H1 (cell line): ENCODE measurements at regions not wholly inside any gene's neighbourhood (a gene's known extent, or its start where the extent isn't known, plus 50 kb on each side); places are given as distances from the start of the nearest gene placed in this dataset.

Experiments used
- CTCF ChIA-PET: fragments of 300-600 bp; sonication (Branson Sonifier 250); formaldehyde crosslinking; loops from one replicate; lab custom pipeline; 2021; ENCODE audit not compliant: partially characterized antibody; lab: Charles Lee
- POLR2A ChIA-PET: fragments of 300-600 bp; sonication (Branson Sonifier 250); formaldehyde crosslinking; loops from one replicate; lab custom pipeline; 2021; ENCODE audit warnings: inconsistent platforms; ENCODE audit not compliant: partially characterized antibody; lab: Charles Lee
- DNase-seq, 2 experiments: peaks; one replicate each; pipeline versions ENCODE4 v3.0.0 to v3.0.0-alpha.2; 2010 to 2022; ENCODE audit warnings: low spot score in 2 of 2, low read depth in 1 of 2, mixed read lengths in 1 of 2
- FAIRE-seq: peaks from 2 replicates; lab custom pipeline; 2011; peaks lifted over from hg19 to GRCh38; lab: Jason Lieb, UNC
- H2AFZ ChIP-seq: 2 replicates; pipeline ENCODE4 v1.8.1; 2012; ENCODE audit warnings: low read length, inconsistent platforms
- H2AK5ac ChIP-seq: 2 replicates; pipeline ENCODE4 v1.6.1; 2013; ENCODE audit warnings: low read depth, low read length
- H2BK120ac ChIP-seq: replicated peaks from 2 replicates; pipeline ENCODE3; 2013; ENCODE audit warnings: low read depth, low read length, inconsistent platforms
- H2BK12ac ChIP-seq: 2 replicates; pipeline ENCODE4 v1.6.1; 2013; ENCODE audit warnings: low read depth, low read length
- H2BK15ac ChIP-seq: 2 replicates; pipeline ENCODE4 v1.6.1; 2013; ENCODE audit warnings: low read length
- H2BK20ac ChIP-seq: 2 replicates; pipeline ENCODE4 v1.6.1; 2013; ENCODE audit warnings: low read length
- H2BK5ac ChIP-seq: 2 replicates; pipeline ENCODE4 v1.6.1; 2013; ENCODE audit warnings: low read depth, low read length
- H3K14ac ChIP-seq: 2 replicates; pipeline ENCODE4 v1.6.1; 2013; ENCODE audit warnings: inconsistent platforms; ENCODE audit not compliant: insufficient read length
- H3K18ac ChIP-seq: 2 replicates; pipeline ENCODE4 v1.6.1; 2013; ENCODE audit warnings: low read length; ENCODE audit errors: extremely low read depth
- H3K23ac ChIP-seq: 2 replicates; pipeline ENCODE4 v1.6.1; 2013; ENCODE audit warnings: inconsistent platforms; ENCODE audit not compliant: insufficient read length
- H3K23me2 ChIP-seq: 2 replicates; pipeline ENCODE4 v1.6.1; 2013; ENCODE audit warnings: low read depth, low read length
- H3K27ac ChIP-seq: 2 replicates; pipeline ENCODE4 v1.6.1; 2011; ENCODE audit warnings: low read depth, low read length, inconsistent platforms
- H3K27me3 ChIP-seq, 4 experiments: replicated peaks in 1 of 4; 1 replicate in 1 of 4; 2 replicates in 3 of 4; pipeline versions ENCODE4 v1.6.1 to v1.8.1; 2011 to 2013; ENCODE audit warnings: low read length in 3 of 4, mild to moderate bottlenecking in 3 of 4, inconsistent platforms in 2 of 4, mixed read lengths in 2 of 4, moderate library complexity in 1 of 4; ENCODE audit not compliant: control insufficient read depth in 3 of 4, insufficient read depth in 3 of 4; ENCODE audit errors: extremely low read depth in 1 of 4
- H3K36me3 ChIP-seq, 4 experiments: 2 replicates each; pipeline versions ENCODE4 v1.6.1 to v1.8.1; 2011 to 2013; ENCODE audit warnings: mild to moderate bottlenecking in 4 of 4, low read length in 3 of 4, moderate library complexity in 2 of 4, control low read depth in 1 of 4, inconsistent platforms in 1 of 4; ENCODE audit not compliant: insufficient read depth in 4 of 4, control insufficient read depth in 2 of 4
- H3K4ac ChIP-seq: replicated peaks from 2 replicates; pipeline ENCODE3; 2013; ENCODE audit warnings: low read length, low read depth, mixed read lengths, inconsistent platforms; ENCODE audit not compliant: insufficient read length
- H3K4me1 ChIP-seq, 4 experiments: replicated peaks in 1 of 4; 1 replicate in 1 of 4; 2 replicates in 3 of 4; pipeline versions ENCODE4 v1.6.1 to v1.8.1; 2011 to 2013; ENCODE audit warnings: low read length in 3 of 4, inconsistent platforms in 2 of 4, mixed read lengths in 1 of 4; ENCODE audit not compliant: insufficient read depth in 4 of 4, control insufficient read depth in 3 of 4
- H3K4me2 ChIP-seq, 2 experiments: 2 replicates each; pipeline versions ENCODE4 v1.6.1 to v1.8.1; 2011 to 2013; ENCODE audit warnings: low read depth in 2 of 2, low read length in 2 of 2, control low read depth in 1 of 2, inconsistent platforms in 1 of 2, mild to moderate bottlenecking in 1 of 2; ENCODE audit not compliant: insufficient read depth in 1 of 2
- H3K4me3 ChIP-seq, 4 experiments: fragments of 200-600, 300-600 bp in 1 of 4; sonication (generic), shearing (Covaris generic), sonication (Bioruptor Twin) in 1 of 4; 2 replicates each; pipeline versions ENCODE4 v1.5.1 to v1.8.1; 2011 to 2016; ENCODE audit warnings: low read length in 4 of 4, low read depth in 3 of 4, control low read depth in 2 of 4, inconsistent platforms in 2 of 4, mild to moderate bottlenecking in 2 of 4, mixed read lengths in 1 of 4, moderate library complexity in 1 of 4; ENCODE audit not compliant: insufficient read depth in 2 of 4; ENCODE audit errors: extremely low read depth in 1 of 4
- H3K56ac ChIP-seq: replicated peaks from 2 replicates; pipeline ENCODE3; 2013; ENCODE audit warnings: low read depth, mild to moderate bottlenecking, mixed read lengths, low read length, inconsistent platforms; ENCODE audit not compliant: insufficient read length
- H3K79me1 ChIP-seq: 2 replicates; pipeline ENCODE4 v1.6.1; 2013; ENCODE audit warnings: low read depth, low read length, control low read depth
- H3K79me2 ChIP-seq, 2 experiments: 2 replicates each; pipeline versions ENCODE4 v1.6.1 to v1.8.1; 2012 to 2013; ENCODE audit warnings: low read length in 2 of 2, mild to moderate bottlenecking in 2 of 2, inconsistent platforms in 1 of 2; ENCODE audit not compliant: insufficient read depth in 2 of 2, control insufficient read depth in 1 of 2
- H3K9ac ChIP-seq, 4 experiments: replicated peaks in 1 of 4; 1 replicate in 1 of 4; 2 replicates in 3 of 4; pipeline versions ENCODE4 v1.6.1 to v1.8.1; 2011 to 2013; ENCODE audit warnings: low read depth in 3 of 4, low read length in 3 of 4, control low read depth in 2 of 4, mild to moderate bottlenecking in 2 of 4, moderate library complexity in 2 of 4, inconsistent platforms in 1 of 4; ENCODE audit errors: extremely low read depth in 1 of 4
- H3K9me3 ChIP-seq, 2 experiments: 2 replicates each; pipeline versions ENCODE4 v1.6.1 to v1.8.1; 2012 to 2013; ENCODE audit warnings: mild to moderate bottlenecking in 2 of 2, moderate library complexity in 2 of 2, control low read depth in 1 of 2, inconsistent platforms in 1 of 2, low read depth in 1 of 2, low read length in 1 of 2, mixed read lengths in 1 of 2; ENCODE audit not compliant: insufficient read depth in 2 of 2
- H4K20me1 ChIP-seq, 2 experiments: replicated peaks in 1 of 2; 2 replicates each; pipeline versions ENCODE3 to v1.8.1; 2011 to 2013; ENCODE audit warnings: inconsistent platforms in 2 of 2, low read length in 2 of 2, mild to moderate bottlenecking in 1 of 2; ENCODE audit not compliant: insufficient read depth in 2 of 2, control insufficient read depth in 1 of 2
- H4K5ac ChIP-seq: 2 replicates; pipeline ENCODE4 v1.6.1; 2013; ENCODE audit warnings: low read length, low read depth, mixed read lengths, inconsistent platforms; ENCODE audit not compliant: insufficient read length
- H4K8ac ChIP-seq: 2 replicates; pipeline ENCODE4 v1.8.0; 2013; ENCODE audit warnings: mild to moderate bottlenecking, moderate library complexity, low read length, inconsistent platforms; ENCODE audit not compliant: insufficient read depth; ENCODE audit errors: extremely low read depth
- H4K91ac ChIP-seq: replicated peaks from 2 replicates; pipeline ENCODE3; 2013; ENCODE audit warnings: low read length, mixed read lengths, inconsistent platforms; ENCODE audit not compliant: insufficient read length
- FOSL1 ChIP-seq: IDR thresholded peaks from 2 replicates; pipeline ENCODE4 v1.6.1; 2011; ENCODE audit warnings: mild to moderate bottlenecking, low read depth, low read length, moderate library complexity; ENCODE audit not compliant: insufficient read depth
- SP2 ChIP-seq: IDR thresholded peaks from 2 replicates; pipeline ENCODE4 v1.6.1; 2012; ENCODE audit warnings: mild to moderate bottlenecking, low read length, inconsistent platforms
- TBP ChIP-seq: IDR thresholded peaks from 2 replicates; pipeline ENCODE4 v1.6.1; 2011; ENCODE audit warnings: low read depth, low read length, improper control_type of control experiment

GRCh38 chrY:8151561-8151960 lies 1185.7 kb upstream of the TSPY4 start:
- ChIA-PET POLR2A (no interaction called here), CTCF (interaction anchor here (0.6 kb wide), 1 partner anchor 88 kb away, joined by 3 read pairs; no protein-coding TSS in a partner anchor)
- Histone ChIP-seq H3K23me2 (no peaks in the 10 kb centered on the region), H3K14ac (no peak overlapping the region), H2BK5ac (no peak overlapping the region), H3K4me1 (no peaks in the 10 kb centered on the region), H3K4me3 (no peak overlapping the region), H3K4ac (no peak overlapping the region), H4K5ac (no peak overlapping the region), H3K23ac (no peak overlapping the region), H3K27me3 (no peaks in the 10 kb centered on the region), H3K18ac (no peak overlapping the region), H2BK20ac (no peak overlapping the region), H3K36me3 (no peaks in the 10 kb centered on the region), H2BK120ac (no peak overlapping the region), H4K8ac (no peak overlapping the region), H3K79me1 (no peaks in the 10 kb centered on the region), H4K91ac (no peak overlapping the region), H2BK15ac (no peak overlapping the region), H4K20me1 (no peaks in the 10 kb centered on the region), H3K79me2 (no peaks in the 10 kb centered on the region), H3K56ac (no peak overlapping the region), H2AK5ac (no peak overlapping the region), H3K9ac (no peak overlapping the region), H3K27ac (no peak overlapping the region), H3K4me2 (no peak overlapping the region), H3K9me3 (peaks cover 8 to 11% of the 10 kb centered on the region in 2 experiments; a peak in 2 of 4 replicates), H2BK12ac (no peak overlapping the region), H2AFZ (no peak overlapping the region)
- FAIRE-seq (no peak), DNase-seq (no peak)
- TF ChIP-seq SP2 (no peak), TBP (no peak), FOSL1 (no peak)
